ENCODE measurements at regions not wholly inside any gene's neighbourhood (a gene's known extent, or its start where the extent isn't known, plus 50 kb on each side); places are given as distances from the start of the nearest gene placed in this dataset.

GRCh38 chr9:31868830-31869229, 515.6 kb upstream of the ACO1 start:
- no peaks in the 10 kb centered on the region for H3K4me1 ChIP-seq
- no peaks in the 10 kb centered on the region for H3K9me3 ChIP-seq
- H3K4me3 ChIP-seq = no peak overlapping the region
- no peak for DNase-seq
- H3K36me3 ChIP-seq (ENCODE audit: low read depth, missing control alignments) = no peaks in the 10 kb centered on the region
- 92 to 94% methylated on average over 2 to 4 of the region's 5 CpGs for WGBS, 2 donors
- no peak overlapping the region for H3K27ac ChIP-seq
- intact Hi-C loops (cut with DNase I; ENCODE audit: low total_unique reads) = no loop called here
- no peaks in the 10 kb centered on the region for H3K27me3 ChIP-seq
- TF ChIP-seq CTCF (IDR thresholded peaks at IDR 0.05) (no peak), POLR2A (IDR thresholded peaks at IDR 0.05) (no peak)

- Histone ChIP-seq H3K27ac (no peak overlapping the region), H3K4me1 (no peaks in the 10 kb centered on the region), H3K36me3 (ENCODE audit: low read depth, missing control alignments) (no peaks in the 10 kb centered on the region), H3K9me3 (no peaks in the 10 kb centered on the region), H3K27me3 (no peaks in the 10 kb centered on the region), H3K4me3 (no peak overlapping the region)
- TF ChIP-seq CTCF (IDR thresholded peaks at IDR 0.05) (no peak), POLR2A (IDR thresholded peaks at IDR 0.05) (no peak)
- WGBS, 2 donors = 68 to 83% methylated on average over 2 of the region's 2 CpGs
- intact Hi-C loops (cut with DNase I; ENCODE audit: low total_unique reads) = no loop called here
- no peak for DNase-seq
These were observed 514.2 kb upstream of the ACO1 start for GRCh38 chr9:31870276-31870675.

GRCh38 chr9:31873722-31874121, 510.7 kb upstream of the ACO1 start:
- H3K4me1 ChIP-seq = no peaks in the 10 kb centered on the region
- no peaks in the 10 kb centered on the region for H3K36me3 ChIP-seq (ENCODE audit: low read depth, missing control alignments)
- intact Hi-C loops (cut with DNase I; ENCODE audit: low total_unique reads) = no loop called here
- no peak for DNase-seq
- 88 to 92% methylated on average over 7 of the region's 7 CpGs for WGBS, 2 donors
- no peak overlapping the region for H3K4me3 ChIP-seq
- H3K9me3 ChIP-seq = no peaks in the 10 kb centered on the region
- H3K27ac ChIP-seq = no peak overlapping the region
- TF ChIP-seq CTCF (IDR thresholded peaks at IDR 0.05) = no peak
- TF ChIP-seq POLR2A (IDR thresholded peaks at IDR 0.05) = no peak
- H3K27me3 ChIP-seq = no peaks in the 10 kb centered on the region

- H3K9me3 ChIP-seq = no peaks in the 10 kb centered on the region
- no peaks in the 10 kb centered on the region for H3K4me1 ChIP-seq
- WGBS, 2 donors = 18 to 48% methylated on average over 4 of the region's 4 CpGs
- no peak for DNase-seq
- no peaks in the 10 kb centered on the region for H3K36me3 ChIP-seq (ENCODE audit: low read depth, missing control alignments)
- no peak overlapping the region for H3K27ac ChIP-seq
- intact Hi-C loops (cut with DNase I; ENCODE audit: low total_unique reads) = no loop called here
- H3K4me3 ChIP-seq = no peak overlapping the region
- TF ChIP-seq POLR2A (IDR thresholded peaks at IDR 0.05) (no peak), CTCF (IDR thresholded peaks at IDR 0.05) (no peak)
- H3K27me3 ChIP-seq = no peaks in the 10 kb centered on the region
These were observed 490.4 kb upstream of the ACO1 start for GRCh38 chr9:31894008-31894407.

GRCh38 chr9:31908158-31908890, 476.1 kb upstream of the ACO1 start:
- Histone ChIP-seq H3K27ac (no peak overlapping the region), H3K4me3 (no peak overlapping the region), H3K36me3 (ENCODE audit: low read depth, missing control alignments) (no peaks in the 10 kb centered on the region), H3K9me3 (no peaks in the 10 kb centered on the region), H3K27me3 (no peaks in the 10 kb centered on the region), H3K4me1 (no peaks in the 10 kb centered on the region)
- no peak for TF ChIP-seq POLR2A (IDR thresholded peaks at IDR 0.05)
- TF ChIP-seq CTCF (IDR thresholded peaks at IDR 0.05) = no peak
- intact Hi-C loops (cut with DNase I; ENCODE audit: low total_unique reads) = no loop called here
- 90% methylated on average over 6 of the region's 6 CpGs for WGBS, 2 donors
- DNase-seq = no peak

Data from testis (tissue), 2 donors.